HG03060 (cell line): ENCODE measurements at regions not wholly inside any gene's neighbourhood (a gene's known extent, or its start where the extent isn't known, plus 50 kb on each side); places are given as distances from the start of the nearest gene placed in this dataset.

Experiments
- ATAC-seq: cut with Tn5 transposase; IDR thresholded peaks from one replicate; pipeline ENCODE4 v1.9.1; 2021; ENCODE audit warnings: low read depth, moderate number of reproducible peaks; ENCODE audit not compliant: unreplicated experiment

DNA sequence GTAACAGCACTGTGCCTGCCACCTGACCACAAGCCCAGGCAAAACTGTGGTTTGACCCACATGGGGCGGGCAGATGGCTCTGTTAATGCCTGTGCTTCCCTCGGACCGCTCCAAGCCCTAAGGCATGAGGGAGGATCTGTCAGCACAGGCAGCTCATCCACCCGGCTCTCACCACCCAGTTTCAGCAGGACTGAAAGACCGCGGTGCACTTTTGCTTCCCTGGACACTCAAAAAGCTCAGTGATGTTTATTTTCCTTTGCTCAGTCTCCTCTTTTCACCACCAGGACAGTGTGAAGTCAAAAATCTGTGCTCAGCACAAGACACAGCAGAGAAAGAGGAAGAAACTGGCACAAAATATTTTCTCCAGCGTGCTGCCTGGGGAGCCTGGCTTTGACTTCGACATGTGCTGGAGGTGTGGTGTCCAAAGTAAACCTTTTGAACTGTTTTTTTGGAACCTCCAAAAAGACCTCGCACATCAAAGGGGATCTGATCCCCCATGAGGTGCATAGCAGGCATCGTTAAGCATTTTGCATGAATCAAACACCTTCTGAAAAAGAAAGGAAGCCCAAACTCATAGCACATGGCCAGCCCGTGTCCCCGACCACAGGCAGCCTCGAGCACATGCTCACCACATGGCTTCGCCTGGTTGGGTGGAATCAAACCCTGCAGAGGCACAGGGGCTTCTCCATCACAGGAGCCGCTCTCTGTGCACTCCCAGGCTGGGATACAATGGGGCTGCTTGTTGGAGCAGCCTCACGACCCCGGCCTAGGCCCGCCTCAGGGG, 441.7 kb upstream of the JARID2 start:
- no peak for ATAC-seq

DNA sequence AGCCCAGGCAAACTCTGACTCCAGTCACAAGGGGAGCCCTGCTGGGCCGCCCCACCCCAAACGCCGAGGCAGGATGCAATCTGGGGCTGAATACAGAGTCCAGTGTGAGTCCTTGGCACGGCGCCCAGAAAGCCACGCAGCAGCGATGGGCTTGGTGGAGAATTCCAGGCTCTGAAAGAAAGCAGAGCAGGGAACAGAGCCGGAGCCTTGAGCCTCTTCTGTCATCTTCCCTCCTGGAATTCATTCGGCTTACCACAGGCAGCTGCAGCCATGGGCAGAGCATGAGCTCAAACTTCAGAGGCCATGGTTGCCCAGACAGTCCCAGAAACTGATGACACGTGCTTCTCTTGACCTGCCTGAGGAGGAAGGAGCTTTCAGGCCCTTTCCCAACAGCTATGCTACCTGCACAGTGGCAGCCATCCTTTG, 441.1 kb upstream of the JARID2 start:
- ATAC-seq, result no peak

DNA sequence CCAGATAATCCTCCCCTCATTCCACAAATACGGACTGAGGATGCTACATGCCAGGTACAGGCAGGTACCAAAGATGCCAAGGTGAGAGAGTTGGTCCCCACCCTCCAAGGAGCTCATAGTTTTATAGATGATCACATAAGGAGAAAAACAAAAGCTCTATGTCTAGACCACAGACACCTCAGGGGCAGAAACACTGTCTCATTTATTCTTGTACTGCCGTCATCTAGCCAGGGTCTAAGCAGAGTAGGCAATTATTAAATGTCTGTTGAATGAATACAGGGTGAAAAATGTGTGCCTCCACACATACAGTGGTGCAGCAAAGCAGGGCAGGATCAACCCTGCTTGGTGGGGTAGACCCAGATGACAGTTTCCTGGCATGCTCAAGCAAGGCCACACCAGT, 439.8 kb upstream of the JARID2 start:
- ATAC-seq, result no peak

DNA sequence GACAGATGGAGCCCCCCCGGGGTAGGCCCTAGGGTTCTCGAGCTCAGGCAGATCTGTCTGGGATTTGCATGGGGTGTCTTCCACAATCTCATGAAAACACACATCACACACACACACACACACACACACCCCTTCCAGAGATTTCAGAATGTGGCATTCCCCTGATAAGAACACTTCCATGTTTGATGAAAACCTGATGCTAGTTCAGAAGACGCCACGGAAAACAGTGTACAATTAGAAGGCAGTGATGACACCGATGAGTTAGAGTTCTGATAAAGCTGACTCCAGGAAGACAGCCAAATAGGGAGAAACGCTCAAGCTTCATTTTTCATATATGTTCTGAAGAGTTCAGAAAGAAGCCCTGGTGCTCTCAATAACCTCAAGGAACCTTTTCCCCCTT, 438.7 kb upstream of the JARID2 start:
- no peak for ATAC-seq

DNA sequence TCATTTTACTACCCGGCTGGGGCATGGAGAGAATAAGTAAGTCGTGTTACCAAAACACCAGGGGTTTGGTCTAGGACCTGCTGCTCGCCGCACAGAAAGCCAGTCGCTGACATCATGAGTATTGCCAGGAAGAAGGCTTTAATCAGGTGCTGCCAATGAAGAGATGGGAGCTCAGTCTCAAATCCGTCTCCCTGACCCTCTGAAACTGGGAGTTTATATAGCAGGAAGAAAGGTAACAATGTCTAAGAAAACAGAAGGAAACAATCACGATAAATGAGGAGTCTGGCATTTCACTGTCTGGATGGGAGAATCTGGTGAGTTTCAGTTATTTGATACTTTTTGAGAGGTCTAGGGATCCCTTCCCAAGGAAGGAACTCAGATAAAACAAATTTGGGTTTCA, 437.9 kb upstream of the JARID2 start:
- ATAC-seq, result no peak

DNA sequence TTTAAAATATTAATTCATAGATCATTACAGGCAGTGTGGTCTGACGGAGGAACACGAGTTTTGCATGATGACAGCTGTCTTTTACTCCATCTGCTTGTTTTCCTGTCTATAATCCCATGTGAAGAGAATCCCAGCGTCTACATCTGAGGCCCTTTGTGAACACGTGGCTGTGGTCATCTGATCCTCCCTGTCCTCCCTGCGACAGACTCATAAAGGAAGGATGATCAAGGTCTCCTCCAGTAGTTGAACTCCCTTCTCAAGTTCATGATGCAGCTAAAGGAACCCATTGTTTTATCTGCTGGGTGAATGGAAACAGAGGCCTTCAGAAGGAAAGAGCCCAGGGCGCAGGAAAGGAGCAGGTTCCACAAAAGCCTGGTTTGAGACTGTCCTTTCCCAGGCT, 435.8 kb upstream of the JARID2 start:
- ATAC-seq, result no peak

DNA sequence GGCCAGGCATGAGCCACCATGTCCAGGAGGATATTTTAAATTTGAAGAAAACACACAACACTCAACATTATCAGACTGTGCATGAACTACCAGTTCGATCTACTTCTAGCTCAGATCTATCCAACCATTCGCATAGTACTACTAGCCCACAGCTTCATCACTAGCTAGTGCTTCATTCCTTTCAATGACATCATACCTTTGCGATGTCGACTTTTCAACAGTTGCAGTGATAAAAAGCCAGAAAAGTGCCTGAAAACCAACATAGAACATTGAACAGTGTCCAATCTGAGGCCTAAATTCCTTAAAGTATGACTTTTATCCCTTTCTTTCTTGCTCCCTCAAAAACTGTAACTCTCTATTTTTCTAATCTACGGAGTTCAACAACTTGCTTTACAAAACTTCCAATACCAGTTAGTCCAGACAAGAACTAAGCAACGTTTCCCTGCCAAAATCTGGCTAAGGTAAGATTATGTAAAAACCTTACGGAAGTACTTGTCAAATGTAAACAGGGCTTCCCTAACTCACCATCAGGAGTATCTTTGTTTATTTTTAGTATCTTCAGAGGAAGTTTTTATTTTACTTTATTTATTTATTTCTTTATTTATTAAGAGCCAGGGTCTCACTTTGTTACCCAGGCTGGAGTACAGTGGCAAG, 434.0 kb upstream of the JARID2 start:
- no peak for ATAC-seq

DNA sequence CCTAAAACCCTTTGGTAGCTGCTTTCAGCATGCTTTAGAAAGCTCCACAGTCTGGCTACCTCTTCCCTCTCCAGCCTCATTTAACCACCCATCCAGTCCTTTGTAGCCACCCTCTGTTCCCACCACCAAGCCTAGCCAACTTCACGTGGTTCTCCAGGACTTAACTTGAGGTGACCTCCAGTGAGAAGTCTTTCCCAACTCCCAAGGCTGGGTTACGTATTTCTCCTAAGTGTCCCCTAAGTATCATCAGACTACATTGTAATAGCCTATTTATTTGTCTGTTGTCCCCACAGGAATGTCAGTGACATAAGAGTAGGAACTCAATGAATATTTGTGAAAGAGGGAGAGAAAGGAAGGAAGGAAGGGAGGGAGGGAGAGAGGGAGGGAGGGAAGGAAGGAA, 431.9 kb upstream of the JARID2 start:
- ATAC-seq, result no peak

DNA sequence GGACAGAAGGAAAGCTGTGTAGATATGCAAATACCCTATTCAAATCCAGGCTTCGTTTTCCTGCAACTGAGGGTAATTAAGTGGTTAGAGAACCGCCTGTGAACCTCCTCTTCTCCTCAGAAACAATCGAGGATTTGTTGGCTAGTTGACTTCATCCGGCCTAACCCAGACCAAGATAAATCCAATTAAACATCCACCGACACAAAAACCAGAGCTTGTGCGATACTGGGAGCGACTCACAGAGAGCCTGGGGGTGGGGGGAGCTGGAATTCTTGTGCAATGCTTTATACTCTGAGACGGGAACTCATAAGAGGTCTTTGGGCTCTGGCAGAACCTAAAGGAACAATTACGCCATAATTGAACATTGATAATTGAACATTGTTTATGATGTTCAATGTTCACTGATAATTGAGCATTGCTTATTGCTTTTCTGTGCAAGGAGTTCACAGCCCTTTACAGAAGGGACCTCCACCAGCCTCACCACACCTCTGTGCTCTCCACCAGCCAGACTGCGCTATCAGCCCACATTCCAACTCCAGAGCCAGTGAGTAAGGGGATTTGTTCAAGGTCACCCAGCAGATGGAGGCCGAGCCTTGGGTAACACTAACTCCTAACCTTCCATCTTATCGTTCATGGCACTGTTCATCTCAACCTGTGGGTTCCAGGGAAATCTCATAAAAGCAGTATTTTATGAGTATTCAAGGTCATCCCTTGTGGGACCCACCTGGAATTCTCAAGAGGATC, 429.6 kb upstream of the JARID2 start:
- no peak for ATAC-seq

DNA sequence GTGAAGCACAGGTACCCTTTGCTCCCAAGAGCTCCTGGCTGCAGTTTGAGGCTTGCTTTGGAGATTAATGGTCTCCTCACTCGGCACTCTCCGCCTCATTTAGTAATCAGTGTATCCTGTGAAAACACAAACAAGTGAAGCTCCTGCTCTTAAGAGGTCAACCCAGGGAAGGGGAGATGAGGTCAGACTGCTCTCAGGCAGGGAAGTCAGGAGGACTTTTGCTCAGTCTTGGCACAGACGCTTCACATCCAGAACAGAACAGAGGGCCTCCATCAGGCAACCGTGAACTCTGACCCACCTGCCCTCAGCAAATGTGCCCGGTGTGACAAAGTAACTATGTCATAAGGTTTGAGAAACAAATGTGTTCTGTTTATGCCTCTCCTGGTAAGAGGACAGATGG, 428.8 kb upstream of the JARID2 start:
- no peak for ATAC-seq

DNA sequence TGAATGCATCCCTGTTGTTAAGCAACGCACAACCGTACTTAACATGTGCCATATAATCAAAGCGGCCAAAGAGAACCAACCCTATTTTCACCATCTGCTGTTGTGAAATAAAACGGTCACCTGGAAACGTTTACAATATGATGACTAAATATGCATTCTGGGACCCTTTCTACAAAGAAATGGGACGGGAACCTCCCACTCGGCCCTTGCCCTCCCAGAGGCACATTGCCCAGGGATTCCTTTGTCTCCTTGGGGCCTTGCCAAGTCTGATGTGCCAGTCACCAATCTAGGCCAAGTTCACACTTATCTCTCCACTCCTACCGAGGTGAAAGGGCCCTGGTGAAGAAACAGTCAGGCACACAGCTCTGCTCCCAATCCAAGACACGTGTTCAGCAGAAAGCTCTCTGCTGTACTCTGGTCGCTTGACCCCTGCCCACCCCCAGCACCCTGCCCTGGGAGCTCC, 427.4 kb upstream of the JARID2 start:
- ATAC-seq, result no peak

DNA sequence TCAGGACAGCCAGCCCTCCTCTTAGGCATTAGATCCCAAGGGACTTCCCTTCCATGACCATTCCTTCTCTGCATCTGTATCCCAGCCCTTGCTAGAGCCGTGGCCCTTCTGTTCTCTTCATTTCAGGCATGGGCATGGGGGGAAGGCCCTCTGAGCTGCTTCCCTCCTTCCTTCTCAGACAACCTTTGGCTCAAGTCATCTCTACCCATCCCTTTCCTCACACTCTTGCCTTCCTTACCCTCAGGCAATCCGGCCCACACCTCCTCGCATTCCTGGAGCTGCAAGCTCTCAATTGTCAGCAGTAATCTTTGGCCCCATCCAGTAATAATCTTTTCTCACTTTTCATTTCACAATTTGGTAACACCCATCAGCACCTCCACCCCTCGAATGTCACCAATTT, 426.9 kb upstream of the JARID2 start:
- no peak for ATAC-seq

DNA sequence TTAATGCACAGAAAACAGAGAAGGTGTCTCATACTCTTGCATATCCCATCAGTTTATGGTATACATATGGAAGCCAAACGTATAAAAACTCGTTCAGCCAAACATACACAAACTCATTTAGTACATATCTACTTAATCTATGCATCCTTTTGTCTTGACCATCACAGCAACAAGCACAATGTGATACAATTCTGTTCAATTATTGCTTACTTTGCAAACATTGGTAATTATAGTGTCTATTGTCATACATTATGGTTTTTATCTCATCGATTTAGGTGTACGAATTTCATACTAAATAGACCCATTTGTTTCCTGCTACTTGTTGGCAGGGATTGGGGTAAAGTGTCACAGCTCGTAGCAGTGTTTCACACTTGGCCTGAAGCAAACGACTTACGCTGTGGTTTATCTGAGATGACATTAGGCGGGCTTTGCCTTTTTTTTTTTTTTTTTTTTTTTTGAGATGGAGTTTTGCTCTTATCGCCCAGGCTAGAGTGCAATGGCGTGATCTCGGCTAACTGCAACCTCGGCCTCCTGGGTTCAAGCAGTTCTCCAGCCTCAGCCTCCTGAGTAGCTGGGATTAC, 425.9 kb upstream of the JARID2 start:
- no peak for ATAC-seq

DNA sequence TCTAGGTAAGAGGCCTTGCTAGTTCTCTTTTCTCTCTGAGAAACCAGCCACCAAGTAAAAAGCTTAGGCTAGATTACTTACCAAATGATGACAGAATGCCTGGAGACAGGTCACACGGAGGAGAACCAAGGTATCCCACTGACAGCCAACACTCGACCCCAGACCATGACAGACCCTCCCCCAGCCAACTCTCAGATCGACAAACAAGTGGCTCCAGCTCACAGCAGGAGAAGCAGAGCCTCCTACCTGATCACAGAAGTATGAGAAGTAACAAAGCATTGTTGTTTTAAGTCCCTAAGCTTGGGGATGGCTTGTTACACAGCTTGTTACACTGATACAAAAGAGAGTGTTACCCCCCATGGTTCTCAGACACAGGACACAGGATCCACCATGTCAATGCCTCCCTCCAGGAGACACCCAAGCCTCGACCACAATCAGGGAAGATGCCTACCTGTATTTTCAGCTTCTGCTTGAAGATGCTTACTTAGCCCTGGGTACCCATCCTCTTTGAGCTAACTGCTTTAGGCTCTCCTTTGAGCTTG, 423.8 kb upstream of the JARID2 start:
- no peak for ATAC-seq

DNA sequence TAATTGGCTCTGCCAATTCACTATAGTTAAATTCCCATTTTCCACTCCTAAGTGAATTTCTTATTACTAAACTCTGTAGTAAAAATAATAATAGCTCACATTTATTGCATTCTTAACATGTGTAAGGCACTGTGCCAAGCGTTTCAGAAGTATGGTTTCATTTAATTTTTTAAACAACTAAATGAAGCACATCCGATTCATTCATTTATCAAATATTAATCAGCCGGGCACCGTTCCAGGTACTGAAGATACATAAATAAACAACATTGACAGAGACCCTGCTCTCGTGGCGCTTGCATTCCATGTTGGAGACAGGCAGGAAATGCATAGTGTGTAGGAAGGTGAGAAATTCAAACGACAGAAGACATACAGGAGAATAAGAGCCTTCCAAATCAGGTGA, 423.2 kb upstream of the JARID2 start:
- ATAC-seq, result no peak

DNA sequence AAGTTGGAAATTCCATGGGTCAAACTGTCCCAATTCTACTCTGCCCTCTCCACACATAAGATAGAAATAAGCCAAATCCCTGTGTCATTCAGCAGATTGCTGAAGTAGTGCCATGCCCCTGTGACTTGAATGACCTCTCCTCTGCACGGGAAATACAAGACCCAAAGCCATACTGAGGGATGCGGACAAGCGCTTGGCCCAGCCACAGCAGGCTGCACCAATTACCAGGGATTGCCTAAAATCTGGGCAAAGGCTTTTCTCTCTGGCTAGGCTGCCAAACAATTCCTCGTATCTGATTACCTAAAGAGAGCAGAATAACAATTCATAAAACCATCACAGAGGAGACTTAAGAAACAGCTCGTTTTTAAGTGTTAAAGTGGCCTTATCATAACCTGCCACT, 421.8 kb upstream of the JARID2 start:
- no peak for ATAC-seq

DNA sequence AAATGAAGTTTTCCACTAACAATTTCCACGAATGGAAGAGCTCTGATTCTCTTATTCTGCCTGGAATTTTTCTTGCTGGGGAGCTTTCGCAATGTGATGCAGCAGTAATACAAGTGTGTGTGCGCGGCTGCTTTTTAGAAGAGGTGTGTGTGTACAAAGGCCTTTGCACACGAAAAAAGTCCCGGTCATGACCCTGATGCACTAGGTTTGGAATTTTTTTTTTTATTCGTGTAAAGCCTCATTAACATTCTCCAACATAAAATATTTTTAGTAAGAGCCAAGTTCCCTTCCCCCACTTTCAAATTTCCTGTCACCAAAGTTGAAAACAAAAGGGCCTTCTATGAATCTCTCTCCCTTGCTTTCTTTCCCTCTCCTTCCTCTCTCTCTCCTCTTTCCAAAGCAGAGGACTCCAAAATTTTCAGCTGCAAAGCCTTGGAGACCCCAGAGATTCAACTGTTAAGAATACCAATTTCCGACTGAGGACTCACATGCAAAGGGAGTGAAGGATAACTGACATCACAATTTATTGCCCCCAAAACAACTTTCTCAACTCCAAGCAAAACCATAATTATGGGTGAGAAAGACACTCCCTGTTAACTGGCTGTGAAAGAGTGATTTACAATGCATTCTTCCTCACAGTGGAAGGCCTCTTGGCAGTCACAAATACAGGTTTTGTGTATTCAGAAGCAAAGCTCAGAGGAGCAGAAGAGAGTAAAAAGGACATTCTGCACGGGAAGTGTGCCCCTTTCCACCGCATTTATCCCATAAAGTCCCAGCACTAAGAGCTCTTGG, 421.2 kb upstream of the JARID2 start:
- ATAC-seq, result no peak

DNA sequence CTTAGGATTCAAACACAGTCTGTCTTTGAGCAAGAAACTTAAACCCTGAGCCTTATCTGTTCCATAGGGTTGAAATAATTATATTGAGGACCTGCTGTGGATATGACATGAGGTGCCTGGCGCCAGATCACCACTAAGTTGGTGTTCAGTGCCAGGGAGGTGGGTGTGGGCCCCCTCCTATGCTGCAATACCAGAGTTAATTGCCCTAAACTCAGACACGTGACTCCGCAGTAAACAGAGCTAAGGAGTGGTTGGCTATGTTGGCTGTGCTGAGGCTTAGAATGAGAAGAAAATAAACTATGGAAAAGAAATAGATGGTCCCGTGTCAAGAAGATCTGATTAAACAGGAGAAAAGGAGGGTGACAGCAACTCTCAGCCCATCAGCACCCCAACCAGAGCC, 419.4 kb upstream of the JARID2 start:
- no peak for ATAC-seq

DNA sequence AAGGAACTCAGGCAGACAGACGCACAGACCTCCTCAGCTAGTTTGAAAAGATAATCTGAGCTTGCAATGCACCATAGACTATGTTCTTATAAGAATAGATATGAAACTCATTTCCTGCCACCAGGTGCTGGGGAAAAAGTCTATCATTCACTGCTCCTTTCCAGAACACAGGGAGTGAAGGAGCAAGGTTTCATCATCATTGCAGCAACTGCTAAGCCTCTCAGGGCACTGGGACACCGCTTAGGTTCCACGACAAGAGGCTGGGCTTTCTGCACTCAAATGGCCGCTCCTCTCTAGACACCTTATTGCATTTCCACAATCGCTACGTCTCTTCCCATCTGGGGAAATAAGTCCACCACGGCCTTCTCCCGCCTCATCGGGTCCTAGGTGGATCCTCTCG, 418.5 kb upstream of the JARID2 start:
- ATAC-seq, result no peak

DNA sequence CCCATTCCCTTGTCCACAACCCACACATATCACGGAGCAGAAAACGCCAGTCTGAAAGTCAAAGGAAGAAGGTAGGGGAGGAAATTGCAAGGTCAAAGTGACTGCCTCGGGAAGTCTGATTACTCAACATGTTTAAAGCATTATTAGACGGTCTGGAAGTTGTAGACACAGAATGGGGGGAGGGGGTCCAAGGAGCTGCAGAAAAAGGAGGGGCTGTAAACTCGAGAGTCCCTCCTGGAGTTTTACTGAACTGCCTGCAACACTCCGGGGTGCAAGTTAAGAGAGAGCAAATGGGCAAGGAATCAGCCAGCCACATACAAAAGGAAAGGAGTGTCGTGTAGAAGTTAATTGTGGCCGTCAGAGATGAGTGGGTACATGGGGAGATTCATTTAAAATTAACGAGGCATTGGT, 417.7 kb upstream of the JARID2 start:
- no peak for ATAC-seq
